ENCODE measurements at regions not wholly inside any gene's neighbourhood (a gene's known extent, or its start where the extent isn't known, plus 50 kb on each side); places are given as distances from the start of the nearest gene placed in this dataset.

DNA sequence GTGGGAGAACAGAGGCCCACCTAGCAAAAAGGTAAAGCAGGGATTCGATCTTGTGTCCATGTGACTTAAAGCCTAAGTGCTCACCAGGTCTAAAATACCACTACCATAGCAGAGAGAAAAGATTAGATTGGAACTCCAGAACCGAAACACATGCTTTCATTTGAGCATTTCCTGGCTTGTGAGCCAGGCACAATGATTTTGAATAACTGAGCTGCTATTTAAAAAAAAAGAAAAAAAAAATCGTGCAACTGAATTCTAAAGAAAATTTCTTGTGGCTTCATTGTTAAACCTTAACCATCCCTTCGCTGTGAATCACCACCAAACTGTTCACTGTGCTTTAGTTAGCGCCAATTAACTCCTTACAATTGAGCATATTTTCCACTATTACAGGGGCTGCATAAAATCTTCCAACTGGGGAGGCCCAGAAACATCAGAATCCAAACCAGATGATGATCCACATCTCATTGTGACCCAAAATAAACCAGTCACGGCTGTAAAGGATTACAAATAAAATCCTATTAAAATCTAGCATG lies 366.4 kb upstream of the ERCC4 start:
- POLR2A ChIA-PET: no interaction called here

GRCh38 chr16:13554005-13554404 lies 365.9 kb upstream of the ERCC4 start:
- CTCF ChIA-PET: no interaction called here
- Histone ChIP-seq H3K27ac (ENCODE audit: extremely low read depth, low read depth, low read length) (no peak overlapping the region), H3K4me3 (ENCODE audit: low read depth, low read length) (no peak overlapping the region), H3K4me1 (ENCODE audit: control insufficient read depth, insufficient read depth, low read length) (no peaks in the 10 kb centered on the region), H3K36me3 (ENCODE audit: control insufficient read depth in 2 of 2, insufficient read depth in 1 of 2, low read length in 2 of 2) (no peaks in the 10 kb centered on the region), H3K9me3 (ENCODE audit: control insufficient read depth, insufficient read depth, low read depth, low read length) (no peaks in the 10 kb centered on the region)
- TF ChIP-seq ZNF670 (tag by site-specific recombination; IDR thresholded peaks at IDR 0.05; ENCODE audit: low read depth) (no peak), GLIS2 (tag by site-specific recombination; IDR thresholded peaks at IDR 0.05) (no peak), ZNF645 (tag by site-specific recombination; IDR thresholded peaks at IDR 0.05) (no peak), HOXA7 (CRISPR knock-in tag; IDR thresholded peaks at IDR 0.05; ENCODE audit: borderline replicate concordance) (no peak), ZNF664 (tag by site-specific recombination; IDR thresholded peaks at IDR 0.05) (no peak), ZNF341 (tag by site-specific recombination; IDR thresholded peaks at IDR 0.05; ENCODE audit: low read depth) (no peak), ZNF266 (tag by site-specific recombination; IDR thresholded peaks at IDR 0.05; ENCODE audit: low read depth) (no peak), ZBTB1 (tag by site-specific recombination; IDR thresholded peaks at IDR 0.05) (no peak), ZNF596 (tag by site-specific recombination; IDR thresholded peaks at IDR 0.05) (no peak), ZNF513 (tag by site-specific recombination; IDR thresholded peaks at IDR 0.05) (no peak), ZNF133 (tag by site-specific recombination; IDR thresholded peaks at IDR 0.05) (no peak), REST (tag by site-specific recombination; IDR thresholded peaks at IDR 0.05) (no peak)
- TF ChIP-seq, protein P1, sequence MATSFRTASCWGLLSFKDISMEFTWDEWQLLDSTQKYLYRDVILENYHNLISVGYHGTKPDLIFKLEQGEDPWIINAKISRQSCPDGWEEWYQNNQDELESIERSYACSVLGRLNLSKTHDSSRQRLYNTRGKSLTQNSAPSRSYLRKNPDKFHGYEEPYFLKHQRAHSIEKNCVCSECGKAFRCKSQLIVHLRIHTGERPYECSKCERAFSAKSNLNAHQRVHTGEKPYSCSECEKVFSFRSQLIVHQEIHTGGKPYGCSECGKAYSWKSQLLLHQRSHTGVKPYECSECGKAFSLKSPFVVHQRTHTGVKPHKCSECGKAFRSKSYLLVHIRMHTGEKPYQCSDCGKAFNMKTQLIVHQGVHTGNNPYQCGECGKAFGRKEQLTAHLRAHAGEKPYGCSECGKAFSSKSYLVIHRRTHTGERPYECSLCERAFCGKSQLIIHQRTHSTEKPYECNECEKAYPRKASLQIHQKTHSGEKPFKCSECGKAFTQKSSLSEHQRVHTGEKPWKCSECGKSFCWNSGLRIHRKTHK (tag by site-specific recombination; IDR thresholded peaks at IDR 0.05): no peak
- TF ChIP-seq, protein P2, sequence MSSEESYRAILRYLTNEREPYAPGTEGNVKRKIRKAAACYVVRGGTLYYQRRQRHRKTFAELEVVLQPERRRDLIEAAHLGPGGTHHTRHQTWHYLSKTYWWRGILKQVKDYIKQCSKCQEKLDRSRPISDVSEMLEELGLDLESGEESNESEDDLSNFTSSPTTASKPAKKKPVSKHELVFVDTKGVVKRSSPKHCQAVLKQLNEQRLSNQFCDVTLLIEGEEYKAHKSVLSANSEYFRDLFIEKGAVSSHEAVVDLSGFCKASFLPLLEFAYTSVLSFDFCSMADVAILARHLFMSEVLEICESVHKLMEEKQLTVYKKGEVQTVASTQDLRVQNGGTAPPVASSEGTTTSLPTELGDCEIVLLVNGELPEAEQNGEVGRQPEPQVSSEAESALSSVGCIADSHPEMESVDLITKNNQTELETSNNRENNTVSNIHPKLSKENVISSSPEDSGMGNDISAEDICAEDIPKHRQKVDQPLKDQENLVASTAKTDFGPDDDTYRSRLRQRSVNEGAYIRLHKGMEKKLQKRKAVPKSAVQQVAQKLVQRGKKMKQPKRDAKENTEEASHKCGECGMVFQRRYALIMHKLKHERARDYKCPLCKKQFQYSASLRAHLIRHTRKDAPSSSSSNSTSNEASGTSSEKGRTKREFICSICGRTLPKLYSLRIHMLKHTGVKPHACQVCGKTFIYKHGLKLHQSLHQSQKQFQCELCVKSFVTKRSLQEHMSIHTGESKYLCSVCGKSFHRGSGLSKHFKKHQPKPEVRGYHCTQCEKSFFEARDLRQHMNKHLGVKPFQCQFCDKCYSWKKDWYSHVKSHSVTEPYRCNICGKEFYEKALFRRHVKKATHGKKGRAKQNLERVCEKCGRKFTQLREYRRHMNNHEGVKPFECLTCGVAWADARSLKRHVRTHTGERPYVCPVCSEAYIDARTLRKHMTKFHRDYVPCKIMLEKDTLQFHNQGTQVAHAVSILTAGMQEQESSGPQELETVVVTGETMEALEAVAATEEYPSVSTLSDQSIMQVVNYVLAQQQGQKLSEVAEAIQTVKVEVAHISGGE (tag by site-specific recombination; conservative IDR thresholded peaks at IDR 0.05; ENCODE audit: low read depth): no peak
- POLR2A ChIA-PET: no interaction called here

More for the DNA sequence above, 366.4 kb upstream of the ERCC4 start:
- H3K4me1 ChIP-seq (ENCODE audit: control insufficient read depth, insufficient read depth, low read length): no peaks in the 10 kb centered on the region
- TF ChIP-seq ZBTB1 (tag by site-specific recombination; IDR thresholded peaks at IDR 0.05): no peak
- no peak overlapping the region for H3K4me3 ChIP-seq (ENCODE audit: low read depth, low read length)
- no peaks in the 10 kb centered on the region for H3K9me3 ChIP-seq (ENCODE audit: control insufficient read depth, insufficient read depth, low read depth, low read length)
- CTCF ChIA-PET: no interaction called here
- no peak overlapping the region for H3K27ac ChIP-seq (ENCODE audit: extremely low read depth, low read depth, low read length)
- no peaks in the 10 kb centered on the region for H3K36me3 ChIP-seq (ENCODE audit: control insufficient read depth in 2 of 2, insufficient read depth in 1 of 2, low read length in 2 of 2)
